ENCODE measurements at regions not wholly inside any gene's neighbourhood (a gene's known extent, or its start where the extent isn't known, plus 50 kb on each side); places are given as distances from the start of the nearest gene placed in this dataset.

- intact Hi-C loops (cut with micrococcal nuclease), result no loop called here
Measured at GRCh38 chr11:134751766-134752165, 339.7 kb upstream of the B3GAT1 start.

- intact Hi-C loops (cut with micrococcal nuclease), result no loop called here
Measured at GRCh38 chr11:134751031-134751585, 339.1 kb upstream of the B3GAT1 start.

- intact Hi-C loops (cut with micrococcal nuclease), result no loop called here
Measured at GRCh38 chr11:134750619-134751018, 338.6 kb upstream of the B3GAT1 start.

- intact Hi-C loops (cut with micrococcal nuclease), result no loop called here
Measured at GRCh38 chr11:134749040-134749839, 337.2 kb upstream of the B3GAT1 start.

GRCh38 chr11:134746609-134747008 is 334.6 kb upstream of the B3GAT1 start:
- intact Hi-C loops (cut with micrococcal nuclease), result no loop called here

GRCh38 chr11:134745456-134745855 is 333.4 kb upstream of the B3GAT1 start:
- intact Hi-C loops (cut with micrococcal nuclease), result no loop called here

GRCh38 chr11:134743820-134744195 is 331.8 kb upstream of the B3GAT1 start:
- intact Hi-C loops (cut with micrococcal nuclease), result no loop called here

- intact Hi-C loops (cut with micrococcal nuclease), result no loop called here
Measured at GRCh38 chr11:134742956-134743819, 331.1 kb upstream of the B3GAT1 start.

- intact Hi-C loops (cut with micrococcal nuclease), result no loop called here
Measured at GRCh38 chr11:134742224-134742612, 330.2 kb upstream of the B3GAT1 start.

- intact Hi-C loops (cut with micrococcal nuclease), result no loop called here
Measured at GRCh38 chr11:134741453-134742223, 329.6 kb upstream of the B3GAT1 start.

GRCh38 chr11:134740590-134741261 is 328.7 kb upstream of the B3GAT1 start:
- intact Hi-C loops (cut with micrococcal nuclease), result no loop called here

GRCh38 chr11:134739136-134739535 is 327.1 kb upstream of the B3GAT1 start:
- intact Hi-C loops (cut with micrococcal nuclease), result no loop called here

- intact Hi-C loops (cut with micrococcal nuclease), result no loop called here
Measured at GRCh38 chr11:134738581-134738980, 326.5 kb upstream of the B3GAT1 start.

- intact Hi-C loops (cut with micrococcal nuclease), result no loop called here
Measured at GRCh38 chr11:134737563-134738510, 325.8 kb upstream of the B3GAT1 start.

GRCh38 chr11:134736251-134736947 is 324.4 kb upstream of the B3GAT1 start:
- intact Hi-C loops (cut with micrococcal nuclease), result no loop called here

- intact Hi-C loops (cut with micrococcal nuclease), result no loop called here
Measured at GRCh38 chr11:134734894-134735293, 322.9 kb upstream of the B3GAT1 start.

GRCh38 chr11:134734141-134734845 is 322.3 kb upstream of the B3GAT1 start:
- intact Hi-C loops (cut with micrococcal nuclease), result no loop called here

- intact Hi-C loops (cut with micrococcal nuclease), result no loop called here
Measured at GRCh38 chr11:134733646-134734045, 321.6 kb upstream of the B3GAT1 start.
